ENCODE measurements at regions not wholly inside any gene's neighbourhood (a gene's known extent, or its start where the extent isn't known, plus 50 kb on each side); places are given as distances from the start of the nearest gene placed in this dataset.

- TF ChIP-seq CTCF (IDR thresholded peaks at IDR 0.05; ENCODE audit: insufficient read depth, low read depth, low read length) (no peak), EZH2 (IDR thresholded peaks at IDR 0.05; ENCODE audit: insufficient read depth, low read length) (no peak)
Measured at GRCh38 chr4:79057772-79058171, 118.5 kb upstream of the PAQR3 start.

Measured in astrocyte (in vitro differentiated cells and primary cell).